B cell (primary cell): ENCODE measurements at regions not wholly inside any gene's neighbourhood (a gene's known extent, or its start where the extent isn't known, plus 50 kb on each side); places are given as distances from the start of the nearest gene placed in this dataset.

ENCODE experiments used
- ATAC-seq: fragments of 200-7000 bp; cut with Tn5 transposase; one replicate; pipeline ENCODE4 v1.10.0; 2021; ENCODE audit warnings: low read depth, mild to moderate bottlenecking, moderate number of reproducible peaks, moderate library complexity
- CTCF ChIA-PET: fragments of 350-600 bp; sonication (Branson Sonifier 250); formaldehyde crosslinking; loops from one replicate; lab custom pipeline; 2021; ENCODE audit warnings: antibody characterized with exemption, inconsistent platforms; lab: Charles Lee
- POLR2A ChIA-PET: fragments of 350-600 bp; sonication (Branson Sonifier 250); formaldehyde crosslinking; loops from one replicate; lab custom pipeline; 2021; ENCODE audit warnings: antibody characterized with exemption; lab: Charles Lee
- DNase-seq: peaks from one replicate; pipeline ENCODE4 v3.0.0; 2013
- H2AFZ ChIP-seq: 2 replicates; pipeline ENCODE4 v1.6.1; 2012; ENCODE audit warnings: mild to moderate bottlenecking, low read depth, low read length; ENCODE audit not compliant: insufficient read depth, poor library complexity, severe bottlenecking
- H3K27ac ChIP-seq, 2 donors: 1 replicate in 1 of 2; 2 replicates in 1 of 2; pipeline ENCODE4 v1.5.1; 2012 to 2013; ENCODE audit warnings: low read length in 2 of 2, mild to moderate bottlenecking in 2 of 2, moderate library complexity in 1 of 2
- H3K27me3 ChIP-seq, 4 experiments: fragments of 200-600 bp in 1 of 4; sonication (generic) in 1 of 4; replicated peaks in 1 of 4; 1 replicate in 2 of 4; 2 replicates in 2 of 4; pipeline versions ENCODE4 v1.6.1 to v1.7.0; 2013 to 2016; ENCODE audit warnings: low read length in 3 of 4, mild to moderate bottlenecking in 2 of 4, mixed read lengths in 1 of 4, moderate library complexity in 1 of 4; ENCODE audit not compliant: insufficient read depth in 4 of 4, control insufficient read depth in 3 of 4; ENCODE audit errors: control extremely low read depth in 1 of 4
- H3K36me3 ChIP-seq, 2 experiments: replicated peaks in 1 of 2; 1 replicate in 1 of 2; 2 replicates in 1 of 2; pipeline versions ENCODE4 v1.6.1 to v1.7.1; 2013; ENCODE audit warnings: low read length in 1 of 2; ENCODE audit not compliant: insufficient read depth in 2 of 2, control insufficient read depth in 1 of 2; ENCODE audit errors: control extremely low read depth in 1 of 2, extremely low read depth in 1 of 2
- H3K4me1 ChIP-seq, 2 donors: fragments of 200-600 bp in 1 of 2; sonication (generic) in 1 of 2; 1 replicate in 1 of 2; 2 replicates in 1 of 2; pipeline versions ENCODE4 v1.5.1 to v1.6.1; 2013 to 2017; ENCODE audit warnings: low read length in 2 of 2; ENCODE audit not compliant: control insufficient read depth in 2 of 2, insufficient read depth in 2 of 2
- H3K4me2 ChIP-seq: replicated peaks from 2 replicates; pipeline ENCODE3; 2012; ENCODE audit warnings: mild to moderate bottlenecking, low read depth, low read length; ENCODE audit not compliant: poor library complexity, severe bottlenecking
- H3K4me3 ChIP-seq, 5 experiments: fragments of 200-600 bp in 1 of 5; sonication (generic) in 1 of 5; 1 replicate in 3 of 5; 2 replicates in 2 of 5; pipeline versions ENCODE4 v1.5.1 to v1.7.0; 2011 to 2016; ENCODE audit warnings: low read length in 4 of 5, mild to moderate bottlenecking in 4 of 5, low read depth in 2 of 5, control low read depth in 1 of 5, moderate library complexity in 1 of 5; ENCODE audit not compliant: insufficient read depth in 1 of 5; ENCODE audit errors: control extremely low read depth in 1 of 5, extremely low read depth in 1 of 5
- H3K79me2 ChIP-seq: fragments of 200-600 bp; sonication (generic); one replicate; pipeline ENCODE4 v1.6.0; 2016; ENCODE audit warnings: low read length; ENCODE audit not compliant: control insufficient read depth, insufficient read depth
- H3K9ac ChIP-seq: fragments of 200-600 bp; sonication (generic); 2 replicates; pipeline ENCODE4 v1.6.1; 2017; ENCODE audit warnings: mild to moderate bottlenecking, low read length, moderate library complexity
- H3K9me3 ChIP-seq, 3 donors: one replicate each; pipeline versions ENCODE4 v1.6.1 to v1.7.1; 2013; ENCODE audit warnings: low read length in 2 of 3; ENCODE audit not compliant: control insufficient read depth in 2 of 3, insufficient read depth in 1 of 3; ENCODE audit errors: control extremely low read depth in 1 of 3
- H4K20me1 ChIP-seq: 2 replicates; pipeline ENCODE4 v1.6.0; 2012; ENCODE audit warnings: mild to moderate bottlenecking, low read length; ENCODE audit not compliant: insufficient read depth, control insufficient read depth, poor library complexity, severe bottlenecking
- H3K27ac Mint-ChIP-seq: one replicate; pipeline ENCODE4 v1.8.0; 2021; ENCODE audit warnings: mixed read lengths
- H3K27me3 Mint-ChIP-seq: one replicate; pipeline ENCODE4 v1.8.0; 2021; ENCODE audit warnings: mixed read lengths
- H3K4me1 Mint-ChIP-seq: one replicate; pipeline ENCODE4 v1.8.0; 2021; ENCODE audit warnings: mixed read lengths
- H3K4me3 Mint-ChIP-seq: one replicate; pipeline ENCODE4 v1.8.0; 2021; ENCODE audit warnings: mixed read lengths
- H3K9me3 Mint-ChIP-seq: one replicate; pipeline ENCODE4 v1.8.0; 2022; ENCODE audit warnings: mixed read lengths; ENCODE audit not compliant: insufficient read depth
- EZH2 ChIP-seq: IDR thresholded peaks from 2 replicates; pipeline ENCODE4 v1.6.1; 2012; ENCODE audit warnings: borderline replicate concordance, low read depth, mild to moderate bottlenecking, moderate library complexity, low read length; ENCODE audit not compliant: insufficient read depth, poor library complexity, severe bottlenecking
- WGBS: methylation state at CpG from one replicate; pipeline ENCODE4 v1.1.5; 2013; ENCODE audit warnings: missing lambda C conversion rate; ENCODE audit not compliant: insufficient coverage; 5-methylcytosine and 5-hydroxymethylcytosine counted together
- intact Hi-C: fragments of 100-400 bp; cut with micrococcal nuclease; formaldehyde crosslinking; loops from one replicate; pipeline ENCODE4 v1.10.0; 2022
- TF ChIP-seq, protein P1 (sequence below): fragments of 200-600 bp; IDR thresholded peaks from one replicate; pipeline ENCODE4 v1.8.0; 2022; ENCODE audit warnings: antibody characterized with exemption, mild to moderate bottlenecking

DNA sequence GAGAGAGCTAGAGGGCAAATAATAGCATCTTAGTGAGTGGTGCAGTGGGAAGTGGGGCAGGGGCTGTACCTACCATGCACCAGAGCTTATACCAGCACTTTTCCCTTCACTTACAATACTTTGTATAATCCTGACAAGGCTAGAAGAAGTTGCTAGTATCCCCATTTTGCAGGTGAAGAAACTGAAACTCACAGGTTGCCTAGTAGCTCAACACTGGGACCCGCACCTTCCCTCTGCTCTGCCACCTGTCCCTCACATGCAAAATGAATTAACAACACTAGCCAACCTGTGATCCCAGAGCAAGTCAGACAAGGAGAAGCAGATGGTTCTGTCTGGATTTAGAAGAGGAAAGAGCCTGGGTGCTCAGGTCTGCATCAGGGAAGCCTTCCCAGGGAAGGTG is 510.4 kb downstream of the BUD13 start:
- H3K9ac ChIP-seq: no peak overlapping the region
- Mint-ChIP-seq H3K4me1 (no peaks in the 10 kb centered on the region), H3K27ac (no peak overlapping the region), H3K4me3 (no peak overlapping the region), H3K9me3 (no peaks in the 10 kb centered on the region), H3K27me3 (peaks cover 24% of the 10 kb centered on the region)
- no peak overlapping the region for H2AFZ ChIP-seq
- no peaks in the 10 kb centered on the region for H3K4me1 ChIP-seq
- peaks cover 0 to 8% (median 0%) of the 10 kb centered on the region in 3 donors for H3K9me3 ChIP-seq
- no peak for ATAC-seq
- no peak overlapping the region for H3K27ac ChIP-seq
- TF ChIP-seq, protein P1, sequence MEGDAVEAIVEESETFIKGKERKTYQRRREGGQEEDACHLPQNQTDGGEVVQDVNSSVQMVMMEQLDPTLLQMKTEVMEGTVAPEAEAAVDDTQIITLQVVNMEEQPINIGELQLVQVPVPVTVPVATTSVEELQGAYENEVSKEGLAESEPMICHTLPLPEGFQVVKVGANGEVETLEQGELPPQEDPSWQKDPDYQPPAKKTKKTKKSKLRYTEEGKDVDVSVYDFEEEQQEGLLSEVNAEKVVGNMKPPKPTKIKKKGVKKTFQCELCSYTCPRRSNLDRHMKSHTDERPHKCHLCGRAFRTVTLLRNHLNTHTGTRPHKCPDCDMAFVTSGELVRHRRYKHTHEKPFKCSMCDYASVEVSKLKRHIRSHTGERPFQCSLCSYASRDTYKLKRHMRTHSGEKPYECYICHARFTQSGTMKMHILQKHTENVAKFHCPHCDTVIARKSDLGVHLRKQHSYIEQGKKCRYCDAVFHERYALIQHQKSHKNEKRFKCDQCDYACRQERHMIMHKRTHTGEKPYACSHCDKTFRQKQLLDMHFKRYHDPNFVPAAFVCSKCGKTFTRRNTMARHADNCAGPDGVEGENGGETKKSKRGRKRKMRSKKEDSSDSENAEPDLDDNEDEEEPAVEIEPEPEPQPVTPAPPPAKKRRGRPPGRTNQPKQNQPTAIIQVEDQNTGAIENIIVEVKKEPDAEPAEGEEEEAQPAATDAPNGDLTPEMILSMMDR: no peak
- TF ChIP-seq EZH2: no peak
- no peak overlapping the region for H3K4me2 ChIP-seq
- POLR2A ChIA-PET: no interaction called here
- H3K27me3 ChIP-seq: peaks cover 0 to 4% (median 0%) of the 10 kb centered on the region in 4 experiments
- WGBS: 60% methylated on average over 1 of the region's 1 CpG
- intact Hi-C loops: no loop called here
- H4K20me1 ChIP-seq: no peaks in the 10 kb centered on the region
- H3K36me3 ChIP-seq: no peaks in the 10 kb centered on the region
- H3K4me3 ChIP-seq: no peak overlapping the region
- H3K79me2 ChIP-seq: no peaks in the 10 kb centered on the region
- CTCF ChIA-PET: no interaction called here
- DNase-seq: no peak

DNA sequence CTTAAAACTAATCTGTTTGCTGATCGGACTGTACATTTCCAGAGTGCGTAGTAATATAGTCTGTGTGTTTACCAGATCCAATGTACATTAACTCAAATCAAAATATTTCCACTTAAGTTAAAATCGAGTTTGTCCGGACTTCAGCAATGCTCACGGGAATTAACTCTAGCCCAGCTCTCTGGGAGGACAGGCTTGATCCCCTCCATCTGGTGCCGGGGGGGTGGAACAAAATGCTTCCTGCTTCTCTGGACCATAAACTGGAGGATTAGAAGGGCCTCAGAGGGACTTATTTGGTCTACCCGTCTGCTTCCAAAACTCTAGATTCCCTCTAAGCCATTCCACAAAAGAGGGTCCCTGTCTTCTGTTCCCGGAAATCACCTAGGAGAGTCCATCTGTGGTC is 511.2 kb downstream of the BUD13 start:
- Histone ChIP-seq H4K20me1 (no peaks in the 10 kb centered on the region), H2AFZ (no peak overlapping the region), H3K79me2 (no peaks in the 10 kb centered on the region), H3K27me3 (peaks cover 0 to 4% (median 0%) of the 10 kb centered on the region in 4 experiments), H3K36me3 (no peaks in the 10 kb centered on the region), H3K4me1 (no peaks in the 10 kb centered on the region), H3K9ac (no peak overlapping the region), H3K4me3 (no peak overlapping the region), H3K9me3 (peaks cover 0 to 8% (median 0%) of the 10 kb centered on the region in 3 donors), H3K27ac (no peak overlapping the region), H3K4me2 (no peak overlapping the region)
- peaks cover 24% of the 10 kb centered on the region for H3K27me3 Mint-ChIP-seq
- H3K9me3 Mint-ChIP-seq: no peaks in the 10 kb centered on the region
- WGBS: 95% methylated on average over 6 of the region's 8 CpGs
- H3K4me1 Mint-ChIP-seq: no peaks in the 10 kb centered on the region
- no peak overlapping the region for H3K27ac Mint-ChIP-seq
- intact Hi-C loops: no loop called here
- POLR2A ChIA-PET: no interaction called here
- no peak overlapping the region for H3K4me3 Mint-ChIP-seq
- CTCF ChIA-PET: no interaction called here
- DNase-seq (no peak), ATAC-seq (no peak)
- no peak for TF ChIP-seq EZH2
- TF ChIP-seq, protein P1: no peak
